ENCODE measurements at regions not wholly inside any gene's neighbourhood (a gene's known extent, or its start where the extent isn't known, plus 50 kb on each side); places are given as distances from the start of the nearest gene placed in this dataset.
"Not testable (repeated sequence)": the region's sequence is repeated elsewhere in the genome, so short reads cannot be mapped to it uniquely, and the experiment has no call there.

DNA sequence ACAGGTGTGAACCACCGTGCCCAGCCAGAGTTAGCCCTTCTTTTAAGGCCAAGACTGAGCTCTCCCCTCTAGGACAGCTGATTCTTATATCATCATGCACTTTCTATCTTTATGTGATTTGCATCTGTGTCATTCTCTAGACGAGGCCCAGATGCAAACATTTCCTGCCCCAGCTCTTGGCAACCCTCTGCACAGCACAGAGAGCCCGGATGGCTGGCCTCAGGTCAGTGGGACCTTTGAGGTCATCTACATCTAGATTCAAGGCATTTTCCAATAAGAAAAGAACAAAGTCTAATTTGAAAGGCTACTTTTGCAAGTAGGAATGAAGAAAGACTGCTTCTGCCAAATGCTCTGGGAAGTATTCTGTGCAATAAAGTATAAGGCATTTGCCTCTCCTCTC is 109.0 kb upstream of the DAB2 start:
- in situ Hi-C loops (cut with MboI; ENCODE audit: low sequenced_read_pairs), result no loop called here

DNA sequence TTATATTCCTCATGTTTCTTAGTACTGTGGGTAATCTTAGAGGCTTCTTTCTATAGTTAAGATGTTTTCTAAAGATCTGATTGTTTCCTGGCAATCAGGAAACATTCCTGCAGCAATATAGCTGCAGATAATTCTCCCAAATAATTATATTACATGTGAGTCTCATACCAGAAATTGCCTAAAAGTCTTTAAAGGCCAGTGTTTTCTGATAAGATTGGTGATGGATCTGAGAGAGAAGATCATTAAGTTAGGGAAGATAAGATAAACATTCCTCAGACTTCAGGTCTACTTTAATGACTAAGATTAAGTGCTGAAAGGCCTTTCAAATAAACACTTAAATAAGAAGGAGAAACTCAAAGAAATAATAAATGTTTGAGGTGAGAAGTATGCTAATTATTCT is 107.7 kb upstream of the DAB2 start:
- in situ Hi-C loops (cut with MboI; ENCODE audit: low sequenced_read_pairs), result no loop called here

DNA sequence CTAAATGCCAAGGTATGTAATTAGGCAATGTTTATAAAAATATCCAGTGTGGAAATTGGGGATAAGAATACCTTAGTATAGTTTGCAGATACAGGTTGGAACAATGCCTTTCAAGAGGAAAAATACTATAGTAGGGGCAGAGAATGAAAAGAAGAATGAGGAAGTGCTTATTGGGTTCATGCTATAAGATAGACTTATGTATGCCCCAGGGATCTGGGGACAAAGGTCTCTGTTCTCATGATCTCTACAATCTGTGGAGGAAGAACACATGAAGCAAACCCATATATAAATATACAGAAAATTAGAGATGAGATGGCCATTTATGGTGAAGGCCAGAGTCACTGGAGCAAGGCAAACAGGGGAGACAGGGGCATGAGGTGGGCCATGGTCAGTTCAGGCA is 106.5 kb upstream of the DAB2 start:
- in situ Hi-C loops (cut with MboI; ENCODE audit: low sequenced_read_pairs), result no loop called here

DNA sequence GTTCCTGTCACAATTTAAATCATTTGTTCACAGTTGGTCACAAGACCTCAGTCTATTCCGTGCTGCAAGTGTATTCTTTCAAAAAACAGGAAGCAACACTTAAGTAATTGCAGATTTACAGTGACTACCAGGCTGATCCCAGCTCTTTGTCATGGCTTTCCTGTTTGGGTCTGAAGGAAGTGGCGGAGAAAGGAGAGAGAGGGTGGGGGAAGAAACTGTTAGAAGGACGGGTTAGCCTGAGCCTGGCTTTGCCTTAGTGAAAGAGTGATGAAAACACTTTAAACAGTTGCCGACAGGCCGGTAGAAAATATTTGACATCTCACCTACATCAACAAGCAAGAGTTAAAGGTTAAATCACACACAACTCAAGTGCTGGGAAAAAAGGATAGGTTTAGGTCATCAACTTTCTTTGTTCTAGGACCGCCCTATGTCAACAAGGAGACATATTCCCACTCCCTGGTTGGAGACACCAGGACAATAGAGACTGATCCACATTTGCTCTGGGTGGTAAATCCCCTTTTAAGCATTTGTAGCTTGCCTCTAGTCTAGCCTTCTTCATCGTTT is 102.2 kb upstream of the DAB2 start:
- in situ Hi-C loops (cut with MboI; ENCODE audit: low sequenced_read_pairs), result no loop called here

DNA sequence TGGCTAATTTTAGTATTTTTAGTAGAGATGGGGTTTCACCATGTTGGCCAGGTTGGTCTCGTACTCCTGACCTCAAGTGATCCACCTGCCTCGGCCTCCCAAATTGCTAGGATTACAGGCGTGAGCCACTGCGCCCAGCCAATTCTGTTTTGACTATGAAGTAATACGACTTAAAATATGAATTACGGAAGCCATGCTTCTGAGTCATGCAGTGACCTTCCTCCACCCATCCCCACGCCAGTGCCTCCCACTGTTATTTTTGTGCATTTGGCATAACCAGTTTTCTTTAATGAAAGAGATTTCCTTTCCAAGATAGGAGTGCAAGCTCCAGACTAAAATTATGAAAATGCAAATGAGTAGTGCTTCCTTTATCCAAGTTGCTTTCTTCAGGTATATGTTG is 101.0 kb upstream of the DAB2 start:
- in situ Hi-C loops (cut with MboI; ENCODE audit: low sequenced_read_pairs), result not testable (repeated sequence)

DNA sequence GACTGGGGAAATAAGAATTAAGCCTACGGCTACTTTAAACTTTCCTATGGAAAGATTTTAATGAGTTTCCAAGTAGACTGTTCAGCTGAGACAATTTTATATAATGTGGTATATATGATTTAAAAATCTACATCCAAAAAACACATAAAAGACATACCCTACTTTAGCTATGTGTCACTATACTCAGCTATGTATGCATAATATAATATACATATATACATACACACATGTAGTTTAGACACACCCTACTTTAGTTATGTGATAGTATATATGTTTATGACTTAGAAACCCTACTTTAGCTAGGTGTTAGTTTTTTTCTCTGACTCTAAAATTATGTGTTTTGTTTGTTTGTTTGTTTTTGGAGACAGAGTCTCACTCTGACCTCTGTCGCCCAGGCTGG is 100.5 kb upstream of the DAB2 start:
- in situ Hi-C loops (cut with MboI; ENCODE audit: low sequenced_read_pairs), result no loop called here

DNA sequence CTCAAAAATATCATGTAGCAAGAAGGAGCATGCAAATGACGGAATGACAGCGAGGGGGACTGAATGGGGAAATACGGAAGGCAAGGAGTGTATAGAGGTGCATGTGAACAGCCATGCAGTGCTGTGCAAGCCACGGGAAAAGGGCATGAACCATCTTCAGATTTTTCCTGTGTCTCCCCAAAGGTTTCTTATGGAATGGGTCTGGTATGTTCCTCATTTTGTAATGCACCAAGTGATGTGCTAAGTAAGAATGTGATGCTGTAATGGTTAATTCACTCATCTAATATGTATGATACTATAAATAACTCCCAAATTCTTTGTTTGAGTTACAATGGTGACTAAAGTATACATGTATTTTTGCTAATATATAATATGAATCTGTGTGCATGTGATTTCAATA is 99.0 kb upstream of the DAB2 start:
- in situ Hi-C loops (cut with MboI; ENCODE audit: low sequenced_read_pairs), result no loop called here

DNA sequence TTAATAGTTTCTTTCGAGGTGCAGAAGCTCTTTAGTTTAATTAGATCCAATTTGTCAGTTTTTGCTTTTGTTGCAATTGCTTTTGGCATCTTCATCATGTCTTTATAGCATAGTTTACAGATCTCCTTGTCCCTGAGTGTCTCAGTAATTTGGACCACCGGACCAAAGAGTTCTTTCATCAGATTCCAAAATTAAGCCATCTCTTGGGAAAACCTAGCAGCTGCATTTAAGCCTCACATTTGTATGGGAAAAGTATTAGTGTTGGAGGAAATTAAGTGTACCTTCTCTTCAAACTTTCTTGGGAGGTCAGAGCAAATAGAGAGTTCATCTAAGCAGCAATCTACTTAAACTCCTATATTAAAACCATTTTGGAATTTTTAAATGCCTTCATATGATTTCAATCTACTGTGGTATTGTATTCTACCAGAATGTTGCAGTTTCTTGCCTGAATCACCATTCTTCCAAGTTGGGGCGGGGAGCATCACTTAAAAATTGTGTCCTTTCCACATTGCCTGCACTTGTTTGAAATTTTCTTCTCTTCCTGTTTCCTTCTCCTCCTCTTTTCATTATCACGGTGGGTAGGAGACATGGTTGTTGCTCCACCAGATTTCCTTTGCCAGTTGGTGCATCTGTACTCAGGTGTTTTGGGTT is 97.3 kb upstream of the DAB2 start:
- in situ Hi-C loops (cut with MboI; ENCODE audit: low sequenced_read_pairs), result no loop called here

DNA sequence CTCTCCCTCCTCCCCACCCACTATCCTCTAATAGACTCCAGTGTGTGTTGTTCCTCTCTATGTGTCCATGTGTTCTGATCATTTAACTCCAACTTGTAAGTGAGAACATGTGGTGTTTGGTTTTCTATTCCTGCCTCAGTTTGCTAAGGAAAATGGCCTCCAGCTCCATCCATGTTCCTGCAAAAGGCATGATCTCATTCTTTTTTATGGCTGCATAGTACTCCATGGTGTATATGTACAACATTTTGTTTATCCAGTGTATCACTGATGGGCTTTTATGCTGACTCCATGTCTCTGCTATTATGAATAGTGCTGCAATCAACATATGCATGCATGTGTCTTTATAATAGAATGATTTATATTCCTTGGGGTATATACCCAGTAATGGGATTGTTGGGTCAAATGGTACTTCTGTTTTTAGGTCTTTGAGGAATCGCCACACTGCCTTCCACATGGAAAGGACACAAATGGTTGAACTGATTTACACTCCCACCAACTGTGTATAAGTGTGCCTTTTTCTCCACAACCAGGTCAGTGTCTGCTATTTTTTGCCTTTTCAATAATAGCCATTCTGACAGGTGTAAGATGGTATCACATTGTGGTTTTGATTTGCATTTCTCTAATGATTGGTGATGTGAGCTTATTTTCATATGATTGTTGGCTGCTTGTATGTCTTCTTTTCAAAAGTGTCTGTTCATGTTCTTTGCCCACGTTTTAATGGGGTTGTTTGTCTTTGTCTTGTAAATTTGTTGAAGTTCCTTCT is 96.5 kb upstream of the DAB2 start:
- in situ Hi-C loops (cut with MboI; ENCODE audit: low sequenced_read_pairs), result no loop called here

DNA sequence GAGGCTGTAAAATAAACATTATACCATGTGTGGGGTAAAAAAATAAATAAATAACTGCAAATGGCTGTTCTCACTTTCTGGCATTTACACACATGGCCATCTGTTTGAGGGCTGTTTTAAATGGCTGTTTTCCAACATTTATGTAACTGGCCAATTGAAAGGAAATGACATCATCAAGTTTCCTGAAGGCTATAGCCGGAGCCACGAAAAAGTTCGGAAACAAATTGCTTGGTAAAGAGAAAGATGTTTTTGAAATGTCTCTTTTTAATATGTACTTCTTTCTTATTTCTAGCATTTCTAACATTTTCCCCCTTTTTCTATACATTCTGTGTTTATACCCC is 95.4 kb upstream of the DAB2 start:
- in situ Hi-C loops (cut with MboI; ENCODE audit: low sequenced_read_pairs), result no loop called here

DNA sequence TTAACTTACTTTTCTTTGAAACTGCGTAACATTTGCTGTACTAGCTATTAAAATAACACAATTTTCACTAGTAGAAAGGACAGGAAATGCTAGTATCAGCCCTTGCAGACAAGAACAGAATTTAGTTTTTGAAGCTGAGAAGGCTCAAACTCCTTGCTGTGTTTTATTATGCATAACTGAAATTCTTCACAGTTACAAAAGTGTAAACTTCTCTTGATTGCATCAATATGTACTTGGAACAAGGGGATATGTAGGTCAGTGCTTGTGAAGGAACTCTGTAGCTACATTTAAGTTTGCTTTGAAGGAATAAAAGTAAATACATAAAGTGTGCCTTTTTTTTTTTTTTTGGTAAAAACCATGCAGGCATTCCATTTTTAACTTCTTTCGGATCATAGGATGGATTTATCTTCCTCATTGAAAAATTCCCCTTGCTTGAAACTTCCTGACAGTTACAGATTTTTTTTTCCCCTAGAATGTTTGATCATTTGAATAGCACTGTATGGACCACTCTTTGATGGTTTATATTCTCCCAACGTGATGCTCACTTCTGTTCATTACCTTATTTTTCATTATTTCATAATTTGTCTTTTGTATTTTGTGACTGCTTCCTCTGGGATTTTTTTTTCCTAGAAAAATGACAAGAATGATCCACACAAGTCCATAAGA is 94.9 kb upstream of the DAB2 start:
- in situ Hi-C loops (cut with MboI; ENCODE audit: low sequenced_read_pairs), result no loop called here

DNA sequence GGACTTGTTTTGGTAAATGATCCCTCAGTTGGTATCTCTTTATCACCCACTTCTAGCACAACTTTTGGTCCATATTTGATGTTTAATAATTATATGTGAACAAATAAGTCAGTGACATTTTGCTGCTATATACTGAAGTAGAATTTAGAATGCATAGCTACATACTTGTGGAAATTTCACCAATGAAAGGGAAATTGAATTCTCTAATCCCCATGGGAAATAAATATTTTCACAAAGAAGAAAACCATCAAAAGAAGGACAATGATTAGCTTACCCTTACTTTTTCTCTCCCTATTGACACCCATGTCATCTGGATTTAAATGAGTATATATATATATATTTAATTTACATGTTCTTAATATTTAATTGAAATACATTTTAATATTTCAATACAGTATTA is 94.3 kb upstream of the DAB2 start:
- in situ Hi-C loops (cut with MboI; ENCODE audit: low sequenced_read_pairs), result no loop called here

DNA sequence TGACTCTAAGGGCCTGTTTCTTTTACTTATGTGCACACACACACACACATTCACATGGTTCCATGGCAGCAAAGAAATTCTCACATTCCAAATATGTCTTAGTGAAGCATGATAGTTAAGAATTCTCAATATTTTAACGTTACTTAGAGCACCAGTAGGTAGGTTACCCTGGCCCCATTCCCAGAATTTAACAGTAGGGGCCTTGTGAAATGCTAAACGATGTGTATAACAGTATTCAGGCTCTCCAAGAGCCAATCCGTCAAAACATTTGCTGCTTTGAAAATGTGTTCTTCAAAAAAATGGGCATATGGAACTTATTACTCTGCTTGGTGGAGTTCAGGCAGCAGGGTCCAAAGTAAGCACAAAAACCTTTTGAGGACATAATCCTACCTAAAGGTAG is 93.7 kb upstream of the DAB2 start:
- in situ Hi-C loops (cut with MboI; ENCODE audit: low sequenced_read_pairs), result no loop called here

DNA sequence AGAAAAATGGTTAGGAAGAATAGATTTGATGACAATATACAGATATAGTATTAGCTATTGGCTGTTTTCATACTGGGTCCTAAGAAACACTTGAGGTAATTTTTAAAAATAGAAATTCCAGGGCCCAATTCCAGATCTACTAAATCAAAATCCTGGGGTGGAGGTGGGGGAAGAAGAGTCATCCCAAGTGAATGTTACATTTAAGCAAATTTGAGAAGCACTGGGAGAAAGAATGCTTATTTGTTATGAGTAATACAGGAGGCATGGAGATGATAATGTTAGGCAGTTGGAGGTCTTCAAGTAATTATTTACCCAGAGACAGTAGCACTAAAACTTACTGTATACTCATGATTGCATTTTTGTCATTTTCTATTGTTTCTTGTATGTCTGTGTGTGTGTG is 93.0 kb upstream of the DAB2 start:
- in situ Hi-C loops (cut with MboI; ENCODE audit: low sequenced_read_pairs), result no loop called here

DNA sequence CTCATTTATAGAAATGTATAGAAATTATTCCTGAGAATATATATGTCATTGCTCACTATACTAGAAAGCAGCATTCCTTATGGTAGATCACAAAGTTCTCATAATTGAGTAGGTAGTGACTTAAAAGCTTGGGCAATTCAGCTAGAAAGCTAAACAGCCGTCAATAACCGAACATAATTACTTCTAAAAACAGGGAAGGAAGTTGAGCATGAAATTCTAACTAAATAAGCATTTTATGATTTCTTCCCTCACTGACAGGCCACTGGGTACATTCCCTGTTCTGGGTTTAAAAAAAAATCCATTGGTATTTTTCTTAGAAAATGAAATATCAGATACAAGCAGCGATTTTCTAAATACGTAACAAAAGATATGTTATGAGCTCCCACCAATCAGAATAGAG is 91.1 kb upstream of the DAB2 start:
- in situ Hi-C loops (cut with MboI; ENCODE audit: low sequenced_read_pairs), result no loop called here

DNA sequence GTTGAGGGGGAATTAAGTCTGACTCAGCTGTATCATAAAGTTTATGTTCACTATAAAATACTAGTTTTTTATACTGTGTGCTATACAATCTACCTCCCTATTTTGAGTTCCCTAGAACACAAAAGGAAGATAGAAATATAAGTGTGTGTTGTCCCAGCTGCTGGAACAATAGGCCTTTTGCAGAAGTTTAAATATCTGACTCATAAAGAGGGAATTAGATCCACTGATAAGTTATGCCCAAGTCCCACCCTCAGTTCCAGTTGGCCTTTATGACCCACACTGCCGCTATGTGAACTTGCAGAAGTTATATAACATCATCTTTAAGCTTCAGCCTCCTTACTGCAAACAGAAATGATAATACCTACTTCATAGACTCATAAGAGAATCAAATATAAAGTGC is 88.5 kb upstream of the DAB2 start:
- in situ Hi-C loops (cut with MboI; ENCODE audit: low sequenced_read_pairs), result no loop called here

DNA sequence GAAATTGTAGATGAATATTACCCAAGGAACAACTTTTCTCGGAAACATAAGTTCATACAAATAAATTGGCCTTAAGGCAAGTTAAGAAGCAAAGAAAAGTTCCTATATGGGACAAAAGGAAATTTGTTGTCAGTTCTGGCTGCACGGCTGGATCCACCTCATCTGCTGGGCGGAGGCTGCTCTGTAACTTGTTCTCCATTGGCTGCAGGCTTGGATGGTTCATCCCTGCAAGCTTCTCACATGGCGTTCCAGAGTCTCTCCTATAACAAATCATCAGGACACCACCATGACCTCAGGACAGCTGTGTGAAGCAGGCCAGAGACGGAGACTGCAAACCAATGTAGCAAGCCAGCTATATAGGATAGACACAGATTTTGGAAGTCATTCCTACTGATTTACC is 81.4 kb upstream of the DAB2 start:
- in situ Hi-C loops (cut with MboI; ENCODE audit: low sequenced_read_pairs), result no loop called here

DNA sequence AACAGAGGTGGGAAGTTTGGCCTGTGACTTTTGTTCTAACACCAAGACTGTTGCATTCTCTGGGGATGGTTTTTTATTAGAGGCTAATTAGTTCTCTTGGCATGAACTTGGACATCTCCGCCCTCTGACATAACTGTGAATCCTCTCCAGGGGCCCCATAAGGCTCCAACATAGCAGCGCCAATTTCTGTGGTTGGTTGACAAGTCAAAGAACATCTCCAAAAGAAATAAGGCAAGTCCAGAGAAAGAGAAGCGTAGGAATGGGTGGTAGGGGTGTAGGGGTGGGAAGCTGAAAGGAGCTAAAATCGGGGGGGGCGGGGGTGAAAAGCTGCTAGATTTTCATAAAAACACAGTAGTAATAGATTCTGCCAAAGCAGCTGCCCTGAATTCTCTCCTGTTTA is 81.0 kb upstream of the DAB2 start:
- in situ Hi-C loops (cut with MboI; ENCODE audit: low sequenced_read_pairs), result no loop called here

DNA sequence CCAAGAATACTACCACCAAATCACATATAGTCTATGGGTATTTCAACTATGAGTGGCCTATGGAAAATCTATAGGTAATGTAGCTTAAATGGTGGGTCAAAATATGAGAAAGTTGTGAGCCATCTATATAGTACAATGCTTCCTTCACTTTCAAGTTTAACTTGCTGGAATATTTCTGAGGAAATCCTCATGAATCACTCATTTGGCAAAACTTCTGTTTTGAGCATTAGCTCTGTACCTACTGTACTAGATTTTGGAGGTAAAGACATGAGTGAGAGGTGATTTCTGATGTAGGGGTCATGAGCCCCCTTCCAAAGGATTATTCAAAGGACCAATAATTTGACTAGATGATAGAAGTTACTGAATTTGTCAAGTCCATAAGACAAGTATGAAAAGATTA is 80.6 kb upstream of the DAB2 start:
- in situ Hi-C loops (cut with MboI; ENCODE audit: low sequenced_read_pairs), result no loop called here

DNA sequence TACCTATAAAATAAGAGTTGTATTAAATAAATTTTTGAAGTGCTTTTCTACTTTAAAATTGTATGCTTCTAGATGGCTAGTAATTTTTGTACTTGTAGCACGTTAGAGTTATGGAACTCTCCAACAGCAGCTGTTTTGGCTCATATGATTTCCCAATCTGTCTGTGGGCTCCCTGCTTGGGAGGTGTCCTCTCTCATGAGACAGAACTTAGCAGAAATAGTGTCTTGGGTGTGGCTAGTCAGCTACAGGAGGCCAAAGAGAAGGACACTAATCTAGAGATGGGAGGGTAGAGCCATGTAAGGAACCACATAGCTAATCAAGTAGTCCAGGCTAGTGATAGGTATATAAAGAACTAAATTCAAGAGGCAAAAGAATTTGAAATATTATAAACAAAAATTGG is 78.4 kb upstream of the DAB2 start:
- in situ Hi-C loops (cut with MboI; ENCODE audit: low sequenced_read_pairs), result no loop called here

DNA sequence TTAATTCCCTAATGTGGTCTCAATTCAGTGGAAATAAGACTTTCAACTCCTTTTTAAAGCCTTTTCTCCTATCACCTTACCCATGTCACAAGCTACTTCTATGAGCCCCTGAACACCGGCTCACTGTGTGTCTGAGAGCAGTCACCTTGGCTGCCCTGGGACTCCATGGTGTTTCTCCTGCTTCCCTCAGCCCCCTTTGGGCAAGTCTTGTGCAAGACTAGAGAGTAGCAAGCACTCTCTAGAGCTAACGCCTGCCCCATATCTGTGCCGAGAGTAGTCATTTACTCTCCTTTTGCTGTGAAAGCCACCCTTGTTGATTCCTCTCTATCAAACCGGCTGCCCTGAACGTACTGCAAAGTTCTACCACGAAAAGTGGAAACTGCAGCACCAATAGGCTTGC is 77.9 kb upstream of the DAB2 start:
- in situ Hi-C loops (cut with MboI; ENCODE audit: low sequenced_read_pairs), result no loop called here

DNA sequence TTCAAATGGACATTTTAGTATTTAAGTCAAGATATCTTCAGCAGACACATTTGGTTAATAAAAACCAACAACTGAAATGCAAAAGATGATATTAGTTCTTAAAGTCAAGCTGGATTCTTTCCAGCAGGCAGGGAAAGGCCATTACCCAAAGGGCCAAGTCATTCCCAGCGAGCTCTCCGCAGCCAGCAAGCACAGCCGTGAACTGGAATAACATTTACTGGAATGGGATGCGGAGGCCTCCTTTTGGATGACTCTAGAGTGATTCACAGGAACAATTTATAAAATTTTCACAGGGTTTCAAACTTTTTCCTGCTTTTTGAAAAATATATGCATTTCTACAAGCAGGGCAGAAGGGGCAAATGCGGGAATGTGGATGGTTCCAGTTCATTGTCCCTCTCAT is 76.6 kb upstream of the DAB2 start:
- in situ Hi-C loops (cut with MboI; ENCODE audit: low sequenced_read_pairs), result no loop called here

Measured in hTERT RPE-1 (cell line).